ENCODE measurements at regions not wholly inside any gene's neighbourhood (a gene's known extent, or its start where the extent isn't known, plus 50 kb on each side); places are given as distances from the start of the nearest gene placed in this dataset.
"Not testable (repeated sequence)": the region's sequence is repeated elsewhere in the genome, so short reads cannot be mapped to it uniquely, and the experiment has no call there.

DNA sequence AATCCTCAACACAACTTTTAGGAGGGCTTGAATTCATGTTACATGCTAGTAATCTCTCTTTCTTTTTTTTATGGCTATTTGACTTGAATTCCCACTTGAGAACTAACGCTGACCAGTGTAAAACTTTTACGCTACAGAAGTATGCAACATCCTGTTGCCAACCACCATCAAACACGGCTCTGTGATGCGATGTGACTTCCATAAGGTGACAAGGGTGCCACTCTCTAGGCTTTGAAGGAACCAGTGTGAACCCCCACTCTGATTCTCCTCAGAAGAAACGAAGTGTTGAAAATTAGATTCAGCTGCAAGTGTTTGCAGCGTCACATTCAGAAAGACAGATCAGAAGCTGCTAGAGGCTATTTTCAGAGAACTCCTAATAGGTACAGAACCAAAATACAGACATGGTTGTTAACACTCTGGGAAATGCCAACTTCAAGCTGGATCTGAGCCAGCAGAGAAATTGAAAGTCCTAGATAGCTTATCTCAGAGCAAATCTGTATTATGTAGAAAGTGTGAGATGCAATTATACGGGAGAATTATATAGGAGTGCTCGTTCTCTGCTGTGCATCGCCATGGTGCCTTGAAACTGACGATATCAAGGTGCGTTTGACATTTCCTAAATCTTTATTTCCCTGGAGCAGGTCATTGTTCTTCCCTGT is 271.2 kb downstream of the LPIN1 start:
- no peak for TF ChIP-seq CTCF (conservative IDR thresholded peaks at IDR 0.05; ENCODE audit: low read length)
- DNase-seq (ENCODE audit: low read depth), result no peak
- H3K4me3 ChIP-seq (ENCODE audit: low read length), result no peak overlapping the region

- not testable (repeated sequence) for H3K4me3 ChIP-seq (ENCODE audit: low read length); DNase-seq (ENCODE audit: low read depth)
These were observed 272.3 kb downstream of the LPIN1 start for GRCh38 chr2:12018726-12019125.

DNA sequence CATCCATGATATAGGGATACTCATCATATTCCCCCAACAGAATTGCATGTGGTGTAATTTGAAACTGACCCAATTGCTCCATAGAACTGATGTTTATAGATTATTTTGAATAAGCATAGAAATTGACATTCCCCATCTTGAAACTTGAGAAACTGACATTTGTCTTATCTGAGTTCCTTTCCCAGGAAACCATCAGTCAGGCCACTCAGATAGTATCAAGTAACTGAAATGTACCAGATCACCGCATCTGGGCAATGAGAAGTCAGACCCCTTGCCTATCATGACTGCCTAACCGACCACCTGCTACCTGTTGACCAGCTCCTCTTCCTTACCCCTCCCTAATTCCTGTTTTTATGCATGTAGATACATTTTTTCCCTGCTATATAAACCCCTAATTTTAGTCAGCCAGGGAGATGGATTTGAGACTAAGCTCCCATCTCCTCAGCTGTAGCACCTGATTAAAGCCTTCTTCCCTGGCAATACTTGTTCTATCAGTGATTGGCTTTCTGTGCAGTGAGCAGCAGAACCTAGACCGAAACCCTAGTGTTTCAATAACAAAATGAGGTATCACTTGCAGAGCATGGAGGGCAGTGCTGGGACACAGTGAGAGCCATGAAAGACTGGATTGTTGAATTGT is 274.5 kb downstream of the LPIN1 start:
- H3K4me3 ChIP-seq (ENCODE audit: low read length), result no peak overlapping the region
- TF ChIP-seq CTCF (conservative IDR thresholded peaks at IDR 0.05; ENCODE audit: low read length), result no peak
- DNase-seq (ENCODE audit: low read depth), result no peak

DNA sequence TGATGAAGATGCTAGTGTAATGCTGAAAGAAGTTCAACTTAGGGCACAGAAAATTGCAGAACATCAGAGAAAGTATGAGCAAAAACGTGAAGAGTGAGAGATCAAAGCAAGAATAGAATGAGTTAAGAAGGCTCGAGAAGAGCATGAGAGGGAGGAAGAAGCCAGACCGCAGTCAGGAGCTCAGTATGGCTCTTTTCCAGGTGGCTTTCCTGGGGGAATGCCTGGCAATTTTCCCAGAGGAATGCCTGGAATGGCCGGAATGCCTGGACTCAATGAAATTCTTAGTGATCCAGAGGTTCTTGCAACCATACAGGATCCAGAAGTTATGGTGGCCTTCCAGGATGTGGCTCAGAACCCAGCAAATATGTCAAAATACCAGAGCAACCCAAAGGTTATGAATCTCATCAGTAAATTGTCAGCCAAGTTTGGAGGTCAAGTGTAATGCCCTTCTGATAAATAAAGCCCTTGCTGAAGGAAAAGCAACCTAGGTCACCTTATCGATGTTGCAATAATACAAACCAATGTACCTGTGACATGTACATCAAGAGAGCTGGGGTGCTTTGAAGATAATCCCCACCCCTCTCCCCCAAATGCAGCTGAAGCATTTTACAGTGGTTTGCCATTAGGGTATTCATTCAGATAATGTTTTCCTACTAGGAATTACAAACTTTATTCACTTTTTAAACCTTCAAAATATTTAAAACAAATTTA is 277.9 kb downstream of the LPIN1 start:
- not testable (repeated sequence) for H3K4me3 ChIP-seq (ENCODE audit: low read length)
- peak; percentile 95 for DNase-seq (ENCODE audit: low read depth)

- no peak for DNase-seq (ENCODE audit: low read depth)
- no peak for TF ChIP-seq CTCF (conservative IDR thresholded peaks at IDR 0.05; ENCODE audit: low read length)
- H3K4me3 ChIP-seq (ENCODE audit: low read length), result no peak overlapping the region
These were observed 280.7 kb downstream of the LPIN1 start for GRCh38 chr2:12027136-12027535.

DNA sequence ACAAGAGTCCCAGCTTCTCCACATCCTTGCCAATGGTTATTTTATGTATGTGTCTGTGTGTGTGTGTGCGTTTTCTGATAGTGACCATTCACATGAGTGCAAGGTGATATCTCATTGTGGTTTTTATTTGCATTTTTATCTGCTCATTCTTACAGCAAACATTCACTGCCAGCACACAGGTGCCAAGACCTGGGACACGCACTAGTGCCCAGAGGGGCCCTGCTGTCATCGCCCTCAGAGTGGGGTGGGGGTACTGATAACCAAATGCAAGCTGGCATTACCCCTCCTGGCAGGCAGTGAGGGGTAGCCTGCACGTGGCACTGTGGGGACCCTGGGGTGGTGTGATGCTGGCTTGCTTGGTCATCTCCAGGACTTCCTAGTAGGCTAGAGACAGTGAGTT is 285.4 kb downstream of the LPIN1 start:
- no peak overlapping the region for H3K4me3 ChIP-seq (ENCODE audit: low read length)
- DNase-seq (ENCODE audit: low read depth), result no peak
- TF ChIP-seq CTCF (conservative IDR thresholded peaks at IDR 0.05; ENCODE audit: low read length), result no peak

DNA sequence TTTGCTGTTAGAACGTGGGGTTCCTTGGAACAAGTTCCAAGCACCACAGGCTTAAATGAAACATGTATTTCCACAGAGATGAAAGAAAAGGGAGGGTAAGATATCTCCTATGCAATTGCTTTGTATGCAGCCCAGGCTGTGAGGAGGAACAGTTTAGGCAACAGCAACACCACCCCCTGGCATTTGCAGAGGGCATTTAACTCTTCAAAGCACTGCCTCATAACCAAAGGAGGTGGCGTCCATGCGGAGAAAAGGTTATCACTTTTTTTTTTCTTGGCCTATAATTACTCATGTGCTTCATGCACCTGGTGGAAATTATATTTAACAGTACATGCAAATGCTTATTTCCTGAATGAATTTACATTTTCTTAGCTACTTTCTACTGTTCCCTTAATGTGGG is 286.0 kb downstream of the LPIN1 start:
- TF ChIP-seq CTCF (conservative IDR thresholded peaks at IDR 0.05; ENCODE audit: low read length), result no peak
- H3K4me3 ChIP-seq (ENCODE audit: low read length), result no peak overlapping the region
- no peak for DNase-seq (ENCODE audit: low read depth)

- H3K4me3 ChIP-seq (ENCODE audit: low read length), result no peak overlapping the region
- TF ChIP-seq CTCF (conservative IDR thresholded peaks at IDR 0.05; ENCODE audit: low read length), result no peak
- peak; percentile 37 for DNase-seq (ENCODE audit: low read depth)
These were observed 286.5 kb downstream of the LPIN1 start for GRCh38 chr2:12032975-12033374.

Data from AG10803 (cell line).